Mammary epithelial cell (primary cell): ENCODE measurements at regions not wholly inside any gene's neighbourhood (a gene's known extent, or its start where the extent isn't known, plus 50 kb on each side); places are given as distances from the start of the nearest gene placed in this dataset.

Experiments
- CTCF ChIP-seq, 2 donors: IDR thresholded peaks in 1 of 2; conservative IDR thresholded peaks in 1 of 2; 2 replicates each; pipeline ENCODE4 v1.5.1; 2011 to 2012; ENCODE audit warnings: inconsistent platforms in 2 of 2, low read length in 2 of 2, mild to moderate bottlenecking in 2 of 2, control low read depth in 1 of 2, low read depth in 1 of 2; ENCODE audit not compliant: insufficient read depth in 1 of 2; ENCODE audit errors: extremely low read depth in 1 of 2
- EZH2 ChIP-seq: IDR thresholded peaks from 2 replicates; pipeline ENCODE4 v1.6.1; 2012; ENCODE audit warnings: low read length, inconsistent platforms, borderline replicate concordance

DNA sequence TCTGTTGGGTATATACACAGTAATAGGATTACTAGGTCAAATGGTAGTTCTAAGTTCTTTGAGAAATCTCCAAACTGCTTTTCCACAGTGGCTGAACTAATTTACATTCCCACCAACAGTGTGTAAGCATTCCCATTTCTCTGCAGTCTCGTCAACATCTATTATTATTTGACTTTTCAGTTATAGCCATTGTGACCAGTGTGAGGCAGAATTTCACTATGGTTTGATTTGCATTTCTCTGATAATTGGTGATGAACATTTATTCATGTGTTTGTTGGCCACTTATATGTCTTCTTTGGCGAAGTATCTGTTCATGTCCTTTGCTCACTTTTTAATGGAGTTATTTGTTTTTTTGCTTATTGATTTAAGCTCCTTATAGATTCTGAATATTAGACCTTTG is 596.2 kb upstream of the DAB2 start:
- TF ChIP-seq CTCF (conservative IDR thresholded peaks at IDR 0.05 in 1 of 2, IDR thresholded peaks at IDR 0.05 in 1 of 2; ENCODE audit: extremely low read depth in 1 of 2, insufficient read depth in 1 of 2, low read depth in 1 of 2, low read length in 2 of 2) (no peak), EZH2 (no peak)
